Natural killer cell (primary cell): ENCODE measurements at regions not wholly inside any gene's neighbourhood (a gene's known extent, or its start where the extent isn't known, plus 50 kb on each side); places are given as distances from the start of the nearest gene placed in this dataset.

ENCODE experiments used
- ATAC-seq, 3 donors: fragments of 150-1000 bp in 2 of 3; fragments of 200-7000 bp in 1 of 3; cut with Tn5 transposase; 1 replicate in 1 of 3; 2 replicates in 2 of 3; pipeline ENCODE4 v1.10.0; 2021; ENCODE audit warnings: mild to moderate bottlenecking in 2 of 3, moderate library complexity in 2 of 3
- DNase-seq, 2 donors: peaks; one replicate each; pipeline versions ENCODE4 v3.0.0 to v3.0.0-alpha.2; 2013 to 2021; ENCODE audit warnings: mixed read lengths in 1 of 2
- H3K27ac ChIP-seq: one replicate; pipeline ENCODE4 v1.5.1; 2013; ENCODE audit warnings: mild to moderate bottlenecking, low read length
- H3K27me3 ChIP-seq: one replicate; pipeline ENCODE4 v1.6.1; 2013; ENCODE audit warnings: low read length; ENCODE audit not compliant: control insufficient read depth, insufficient read depth
- H3K36me3 ChIP-seq: one replicate; pipeline ENCODE4 v1.6.1; 2013; ENCODE audit warnings: low read length; ENCODE audit not compliant: control insufficient read depth, insufficient read depth
- H3K4me1 ChIP-seq: one replicate; pipeline ENCODE4 v1.6.1; 2013; ENCODE audit warnings: low read length; ENCODE audit not compliant: control insufficient read depth, insufficient read depth
- H3K4me3 ChIP-seq: one replicate; pipeline ENCODE4 v1.5.1; 2013; ENCODE audit warnings: low read length
- H3K9me3 ChIP-seq: one replicate; pipeline ENCODE4 v1.6.1; 2013; ENCODE audit warnings: low read length; ENCODE audit not compliant: control insufficient read depth, insufficient read depth
- H3K27ac Mint-ChIP-seq, 2 donors: one replicate each; pipeline ENCODE4 v1.8.0; 2022; ENCODE audit warnings: mild to moderate bottlenecking in 2 of 2, mixed read lengths in 2 of 2, moderate library complexity in 1 of 2
- H3K27me3 Mint-ChIP-seq, 2 donors: one replicate each; pipeline ENCODE4 v1.8.0; 2022; ENCODE audit warnings: low read depth in 2 of 2, mixed read lengths in 2 of 2
- H3K36me3 Mint-ChIP-seq: one replicate; pipeline ENCODE4 v1.8.0; 2022; ENCODE audit warnings: mixed read lengths
- H3K4me1 Mint-ChIP-seq, 2 donors: one replicate each; pipeline ENCODE4 v1.8.0; 2022; ENCODE audit warnings: mixed read lengths in 2 of 2
- H3K4me3 Mint-ChIP-seq: one replicate; pipeline ENCODE4 v1.8.0; 2022; ENCODE audit warnings: mild to moderate bottlenecking, moderate library complexity, mixed read lengths
- H3K9me3 Mint-ChIP-seq, 2 donors: one replicate each; pipeline ENCODE4 v1.8.0; 2022; ENCODE audit warnings: mixed read lengths in 2 of 2
- WGBS: methylation state at CpG from one replicate; pipeline ENCODE4 v1.1.7; 2013; ENCODE audit warnings: missing lambda C conversion rate; ENCODE audit not compliant: insufficient coverage; 5-methylcytosine and 5-hydroxymethylcytosine counted together
- intact Hi-C: fragments of 100-400 bp; cut with micrococcal nuclease; formaldehyde crosslinking; loops from one replicate; pipeline ENCODE4 v1.14.2; 2022
- TF ChIP-seq, protein P1 (sequence below): fragments of 200-600 bp; IDR thresholded peaks from one replicate; pipeline ENCODE4 v1.8.0; 2022; ENCODE audit warnings: antibody characterized with exemption

DNA sequence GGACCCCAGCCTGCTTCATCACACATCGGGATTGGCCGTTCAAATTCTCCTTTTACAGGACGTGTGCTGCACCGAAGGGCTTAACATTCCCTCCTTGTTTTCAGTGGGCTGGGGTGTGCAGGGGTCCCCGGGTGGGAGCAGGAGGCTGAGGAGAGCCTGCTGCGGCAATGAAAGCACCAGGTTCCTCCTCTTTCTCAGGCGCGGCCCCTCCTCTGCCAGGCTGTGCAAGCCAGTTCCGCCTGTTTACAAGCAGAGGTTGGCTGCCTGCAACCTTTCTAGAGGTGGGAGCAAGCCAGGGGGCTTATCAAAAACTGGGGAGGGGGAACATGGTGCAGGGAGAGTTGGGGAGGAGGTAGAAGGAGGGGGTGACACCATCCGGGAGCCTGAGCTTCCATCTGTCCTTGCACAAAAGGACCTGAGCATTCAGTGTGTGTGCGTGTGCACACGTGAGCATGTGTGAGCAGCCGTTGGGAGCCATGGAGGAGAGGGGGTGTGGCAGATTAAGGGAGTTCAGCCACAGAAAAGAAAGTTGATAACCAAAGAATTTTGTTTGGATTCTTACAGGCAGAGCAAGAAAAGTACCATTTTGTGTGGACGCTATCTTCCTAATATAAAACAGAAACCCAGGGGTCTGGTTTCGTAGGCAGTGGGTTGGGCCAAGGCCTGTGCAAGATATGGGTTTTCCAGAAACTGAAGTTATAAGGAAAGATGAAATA is 108.8 kb upstream of the RFLNA start:
- no peaks in the 10 kb centered on the region for H3K27me3 ChIP-seq
- no peak overlapping the region for H3K4me3 ChIP-seq
- WGBS, result 67% methylated on average over 15 of the region's 15 CpGs
- Mint-ChIP-seq H3K27me3 (peaks cover 0 to 3% of the 10 kb centered on the region in 2 donors), H3K27ac (no peak overlapping the region), H3K36me3 (no peaks in the 10 kb centered on the region), H3K4me1 (no peaks in the 10 kb centered on the region), H3K4me3 (no peak overlapping the region), H3K9me3 (no peaks in the 10 kb centered on the region)
- DNase-seq (no peak), ATAC-seq (no peak)
- H3K27ac ChIP-seq, result no peak overlapping the region
- no peaks in the 10 kb centered on the region for H3K36me3 ChIP-seq
- no peaks in the 10 kb centered on the region for H3K4me1 ChIP-seq
- intact Hi-C loops, result no loop called here
- no peaks in the 10 kb centered on the region for H3K9me3 ChIP-seq
- TF ChIP-seq, protein P1, sequence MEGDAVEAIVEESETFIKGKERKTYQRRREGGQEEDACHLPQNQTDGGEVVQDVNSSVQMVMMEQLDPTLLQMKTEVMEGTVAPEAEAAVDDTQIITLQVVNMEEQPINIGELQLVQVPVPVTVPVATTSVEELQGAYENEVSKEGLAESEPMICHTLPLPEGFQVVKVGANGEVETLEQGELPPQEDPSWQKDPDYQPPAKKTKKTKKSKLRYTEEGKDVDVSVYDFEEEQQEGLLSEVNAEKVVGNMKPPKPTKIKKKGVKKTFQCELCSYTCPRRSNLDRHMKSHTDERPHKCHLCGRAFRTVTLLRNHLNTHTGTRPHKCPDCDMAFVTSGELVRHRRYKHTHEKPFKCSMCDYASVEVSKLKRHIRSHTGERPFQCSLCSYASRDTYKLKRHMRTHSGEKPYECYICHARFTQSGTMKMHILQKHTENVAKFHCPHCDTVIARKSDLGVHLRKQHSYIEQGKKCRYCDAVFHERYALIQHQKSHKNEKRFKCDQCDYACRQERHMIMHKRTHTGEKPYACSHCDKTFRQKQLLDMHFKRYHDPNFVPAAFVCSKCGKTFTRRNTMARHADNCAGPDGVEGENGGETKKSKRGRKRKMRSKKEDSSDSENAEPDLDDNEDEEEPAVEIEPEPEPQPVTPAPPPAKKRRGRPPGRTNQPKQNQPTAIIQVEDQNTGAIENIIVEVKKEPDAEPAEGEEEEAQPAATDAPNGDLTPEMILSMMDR, result no peak

DNA sequence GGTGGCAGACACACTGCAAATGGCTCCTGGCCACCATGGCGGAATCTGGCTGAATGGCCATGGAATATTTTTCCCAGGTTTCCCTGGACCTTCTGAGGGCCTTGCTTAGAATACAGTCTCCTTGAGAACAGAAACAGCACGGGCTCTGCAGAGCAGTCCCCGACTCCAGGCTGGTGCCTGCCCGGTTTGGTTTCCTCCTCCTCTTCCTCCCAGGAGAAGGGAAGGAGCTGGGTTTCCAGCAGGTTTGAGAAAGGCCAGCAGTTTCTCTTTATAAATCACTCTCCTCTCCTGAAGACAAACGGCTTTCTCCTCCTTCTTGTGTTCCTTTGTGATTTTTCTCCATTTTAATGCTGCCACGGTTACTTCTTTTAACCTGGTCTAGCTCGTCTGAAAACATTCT is 106.8 kb upstream of the RFLNA start:
- H3K9me3 ChIP-seq, result no peaks in the 10 kb centered on the region
- H3K4me3 ChIP-seq, result no peak overlapping the region
- H3K36me3 Mint-ChIP-seq, result no peaks in the 10 kb centered on the region
- no peaks in the 10 kb centered on the region for H3K4me1 Mint-ChIP-seq
- TF ChIP-seq, protein P1, result no peak
- H3K4me1 ChIP-seq, result no peaks in the 10 kb centered on the region
- peaks cover 0 to 3% of the 10 kb centered on the region in 2 donors for H3K27me3 Mint-ChIP-seq
- H3K27me3 ChIP-seq, result no peaks in the 10 kb centered on the region
- no peak overlapping the region for H3K27ac ChIP-seq
- no peak overlapping the region for H3K4me3 Mint-ChIP-seq
- no peaks in the 10 kb centered on the region for H3K9me3 Mint-ChIP-seq
- H3K36me3 ChIP-seq, result no peaks in the 10 kb centered on the region
- intact Hi-C loops, result no loop called here
- DNase-seq (no peak), ATAC-seq (no peak)
- no peak overlapping the region for H3K27ac Mint-ChIP-seq
- WGBS, result 86% methylated on average over 7 of the region's 7 CpGs

DNA sequence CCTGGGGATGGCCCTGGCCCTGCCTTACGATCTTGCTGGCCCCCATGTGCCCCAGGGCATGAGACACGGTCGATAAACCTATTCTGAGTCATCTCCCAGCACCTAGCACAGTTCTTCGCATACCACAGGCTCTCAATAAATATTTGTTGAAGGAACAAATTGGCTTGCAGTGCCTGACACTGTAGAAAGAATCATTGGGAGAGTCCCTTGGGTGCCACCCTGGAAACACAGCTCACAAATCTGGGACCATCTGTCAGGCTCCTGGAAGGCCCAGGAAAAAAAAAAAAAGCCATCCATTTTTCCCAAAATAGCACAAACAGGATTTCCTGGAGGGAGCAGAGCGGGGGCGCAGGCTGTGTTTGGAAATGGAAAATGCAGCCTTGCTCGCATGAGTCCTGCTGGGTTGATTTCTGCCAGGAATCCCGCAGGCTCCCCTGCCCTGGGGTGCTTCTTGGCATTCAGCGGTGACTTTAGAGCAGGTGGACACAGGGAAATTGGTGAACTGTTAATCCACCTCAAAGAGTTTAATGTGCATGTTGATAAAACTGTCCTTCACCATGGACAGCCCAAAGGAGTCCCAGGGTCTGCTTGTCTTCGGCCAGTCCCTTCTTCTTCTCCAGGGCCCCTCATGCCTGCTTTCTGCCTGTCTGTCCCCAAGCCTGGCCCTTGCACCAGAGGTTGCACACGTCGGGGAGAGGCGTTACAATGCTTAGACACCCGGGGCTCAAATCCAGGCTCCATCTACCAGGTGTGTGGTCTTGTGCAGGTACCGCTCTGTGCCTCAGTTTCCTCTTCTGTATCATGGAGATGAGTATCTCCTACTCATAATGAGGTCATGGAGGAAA is 106.1 kb upstream of the RFLNA start:
- Mint-ChIP-seq H3K4me3 (no peak overlapping the region), H3K36me3 (no peaks in the 10 kb centered on the region), H3K27me3 (peaks cover 0 to 3% of the 10 kb centered on the region in 2 donors), H3K9me3 (no peaks in the 10 kb centered on the region), H3K27ac (no peak overlapping the region), H3K4me1 (no peaks in the 10 kb centered on the region)
- Histone ChIP-seq H3K27me3 (no peaks in the 10 kb centered on the region), H3K36me3 (no peaks in the 10 kb centered on the region), H3K9me3 (no peaks in the 10 kb centered on the region), H3K4me1 (no peaks in the 10 kb centered on the region), H3K4me3 (no peak overlapping the region), H3K27ac (no peak overlapping the region)
- WGBS, result 82% methylated on average over 14 of the region's 15 CpGs
- DNase-seq (no peak), ATAC-seq (no peak)
- intact Hi-C loops, result no loop called here
- TF ChIP-seq, protein P1, result no peak
